DOHH2 (cell line): ENCODE measurements at regions not wholly inside any gene's neighbourhood (a gene's known extent, or its start where the extent isn't known, plus 50 kb on each side); places are given as distances from the start of the nearest gene placed in this dataset.

Experiments
- CTCF ChIP-seq: fragments of 200-600 bp; sonication (generic); IDR thresholded peaks from one replicate; pipeline ENCODE4 v1.5.1; 2014; ENCODE audit warnings: antibody characterized with exemption, mild to moderate bottlenecking, low read depth, low read length; ENCODE audit not compliant: poor library complexity, severe bottlenecking
- EZH2phosphoT487 ChIP-seq: fragments of 200-600 bp; sonication (generic); IDR thresholded peaks from 2 replicates; pipeline ENCODE4 v1.6.1; 2017; ENCODE audit warnings: borderline replicate concordance, mild to moderate bottlenecking, antibody characterized with exemption, low read length, moderate library complexity, mixed read lengths

- no peak for TF ChIP-seq CTCF
- no peak for TF ChIP-seq EZH2phosphoT487
Observed at GRCh38 chr12:24244801-24245200, 295.3 kb upstream of the SOX5 start.
